Panc1 (cell line): ENCODE measurements at regions not wholly inside any gene's neighbourhood (a gene's known extent, or its start where the extent isn't known, plus 50 kb on each side); places are given as distances from the start of the nearest gene placed in this dataset.

Experiments used
- ATAC-seq: fragments of 200-7000 bp; cut with Tn5 transposase; 2 replicates; pipeline ENCODE4 v1.9.1; 2020; ENCODE audit warnings: mild to moderate bottlenecking, moderate library complexity
- BruUV-seq: library from RNA; stranded (reverse); fragments of 400-500 nt; replicated peaks from 2 replicates; lab custom pipeline; 2021; lab: Mats Ljungman, UMichigan
- CTCF ChIA-PET: fragments of 300-600 bp; sonication (Branson Sonifier 250); formaldehyde crosslinking; loops from one replicate; lab custom pipeline; 2022; ENCODE audit warnings: antibody characterized with exemption; lab: Charles Lee
- POLR2A ChIA-PET: fragments of 300-600 bp; sonication (Branson Sonifier 250); formaldehyde crosslinking; loops from one replicate; lab custom pipeline; 2022; ENCODE audit warnings: antibody characterized with exemption; lab: Charles Lee
- DNase-seq: peaks from one replicate; pipeline ENCODE4 v3.0.0-alpha.2; 2010; ENCODE audit warnings: low read depth, low spot score
- H3K27ac ChIP-seq: 2 replicates; pipeline ENCODE4 v1.5.1; 2011; ENCODE audit warnings: mild to moderate bottlenecking, low read length, inconsistent platforms
- H3K27me3 ChIP-seq: fragments of 200-500 bp; sonication (Bioruptor generic); 2 replicates; pipeline ENCODE4 v1.6.0; 2014; ENCODE audit warnings: low read length, inconsistent platforms; ENCODE audit not compliant: control insufficient read depth, insufficient read depth
- H3K36me3 ChIP-seq: fragments of 200-500 bp; sonication (Bioruptor generic); 2 replicates; pipeline ENCODE4 v1.5.1; 2014; ENCODE audit warnings: inconsistent platforms, mild to moderate bottlenecking, low read length, moderate library complexity; ENCODE audit not compliant: control insufficient read depth, insufficient read depth
- H3K4me1 ChIP-seq: 2 replicates; pipeline ENCODE4 v1.5.1; 2011; ENCODE audit warnings: inconsistent platforms, mild to moderate bottlenecking, low read length, moderate library complexity; ENCODE audit not compliant: control insufficient read depth, insufficient read depth
- H3K4me3 ChIP-seq, 2 experiments: 2 replicates each; pipeline ENCODE4 v1.5.1; 2011 to 2012; ENCODE audit warnings: low read depth in 2 of 2, low read length in 2 of 2, mild to moderate bottlenecking in 2 of 2, inconsistent platforms in 1 of 2, moderate library complexity in 1 of 2
- H3K9me3 ChIP-seq: fragments of 200-500 bp; sonication (Bioruptor generic); 2 replicates; pipeline ENCODE4 v1.5.1; 2014; ENCODE audit warnings: low read depth, mild to moderate bottlenecking, inconsistent platforms, low read length, moderate library complexity; ENCODE audit not compliant: control insufficient read depth, insufficient read depth
- POLR2AphosphoS5 ChIP-seq: IDR thresholded peaks from 2 replicates; pipeline ENCODE4 v1.6.1; 2012; ENCODE audit warnings: mild to moderate bottlenecking, low read depth, low read length, moderate library complexity
- REST ChIP-seq, 2 experiments: IDR thresholded peaks; 2 replicates each; pipeline ENCODE4 v1.6.1; 2011 to 2012; ENCODE audit warnings: low read depth in 2 of 2, control low read depth in 1 of 2, low read length in 1 of 2, mild to moderate bottlenecking in 1 of 2, moderate library complexity in 1 of 2; ENCODE audit not compliant: insufficient read depth in 1 of 2
- SIN3A ChIP-seq: IDR thresholded peaks from 2 replicates; pipeline ENCODE4 v1.6.1; 2012; ENCODE audit warnings: low read depth, mild to moderate bottlenecking, low read length, moderate library complexity, borderline replicate concordance; ENCODE audit not compliant: insufficient read depth
- TCF7L2 ChIP-seq: IDR thresholded peaks from 2 replicates; pipeline ENCODE4 v1.6.1; 2011; ENCODE audit warnings: mild to moderate bottlenecking, low read depth, low read length, inconsistent platforms
- in situ Hi-C: cut with HindIII; loops from 2 replicates; pipeline ENCODE4 v1.10.0; 2016; ENCODE audit warnings: low sequenced_read_pairs, low pct_unique_long_range_greater_than_20kb
- intact Hi-C: fragments of 100-400 bp; cut with micrococcal nuclease; formaldehyde crosslinking; loops from one replicate; pipeline ENCODE4 v1.10.0; 2022; ENCODE audit not compliant: unreplicated experiment
- TF ChIP-seq, protein P1 (sequence below): fragments of 450-650 bp; IDR thresholded peaks from 2 replicates; pipeline ENCODE4 v1.5.1; 2017; ENCODE audit warnings: mild to moderate bottlenecking

- intact Hi-C loops (no loop called here), in situ Hi-C loops (no loop called here)
- Histone ChIP-seq H3K4me3 (peak overlapping the region in 1 of 2 experiments; percentile 32; a peak in 2 of 4 replicates), H3K27me3 (no peaks in the 10 kb centered on the region), H3K27ac (peak overlapping the region; percentile 86), H3K4me1 (no peaks in the 10 kb centered on the region; the same call in 1 of the 2 replicates), H3K36me3 (no peaks in the 10 kb centered on the region), H3K9me3 (no peaks in the 10 kb centered on the region)
- CTCF ChIA-PET = no interaction called here
- BruUV-seq = no TSS peak
- TF ChIP-seq SIN3A = no peak
- TF ChIP-seq TCF7L2 = no peak
- POLR2A ChIA-PET = interaction anchor here (0.6 kb wide), 2 partner anchors 11 to 43 kb away, joined by 3 to 4 read pairs; no protein-coding TSS in a partner anchor
- no peak for DNase-seq
- ATAC-seq = peak; percentile 83
Observed at GRCh38 chr7:19377611-19378344, 232.6 kb upstream of the FERD3L start.

- Histone ChIP-seq H3K4me3 (no peak overlapping the region), H3K36me3 (no peaks in the 10 kb centered on the region), H3K9me3 (no peaks in the 10 kb centered on the region), H3K27me3 (no peaks in the 10 kb centered on the region), H3K27ac (peak overlapping the region; percentile 30; the same call in 1 of the 2 replicates), H3K4me1 (no peaks in the 10 kb centered on the region; the same call in 1 of the 2 replicates)
- BruUV-seq = no TSS peak
- in situ Hi-C loops (no loop called here), intact Hi-C loops (no loop called here)
- ATAC-seq (no peak), DNase-seq (no peak)
- TF ChIP-seq SIN3A (no peak), TCF7L2 (no peak), POLR2AphosphoS5 (no peak), REST (IDR thresholded peaks at IDR 0.05; ENCODE audit: insufficient read depth in 1 of 2, low read depth in 2 of 2, low read length in 1 of 2) (no peak)
- TF ChIP-seq, protein P1, sequence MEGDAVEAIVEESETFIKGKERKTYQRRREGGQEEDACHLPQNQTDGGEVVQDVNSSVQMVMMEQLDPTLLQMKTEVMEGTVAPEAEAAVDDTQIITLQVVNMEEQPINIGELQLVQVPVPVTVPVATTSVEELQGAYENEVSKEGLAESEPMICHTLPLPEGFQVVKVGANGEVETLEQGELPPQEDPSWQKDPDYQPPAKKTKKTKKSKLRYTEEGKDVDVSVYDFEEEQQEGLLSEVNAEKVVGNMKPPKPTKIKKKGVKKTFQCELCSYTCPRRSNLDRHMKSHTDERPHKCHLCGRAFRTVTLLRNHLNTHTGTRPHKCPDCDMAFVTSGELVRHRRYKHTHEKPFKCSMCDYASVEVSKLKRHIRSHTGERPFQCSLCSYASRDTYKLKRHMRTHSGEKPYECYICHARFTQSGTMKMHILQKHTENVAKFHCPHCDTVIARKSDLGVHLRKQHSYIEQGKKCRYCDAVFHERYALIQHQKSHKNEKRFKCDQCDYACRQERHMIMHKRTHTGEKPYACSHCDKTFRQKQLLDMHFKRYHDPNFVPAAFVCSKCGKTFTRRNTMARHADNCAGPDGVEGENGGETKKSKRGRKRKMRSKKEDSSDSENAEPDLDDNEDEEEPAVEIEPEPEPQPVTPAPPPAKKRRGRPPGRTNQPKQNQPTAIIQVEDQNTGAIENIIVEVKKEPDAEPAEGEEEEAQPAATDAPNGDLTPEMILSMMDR = no peak
- ChIA-PET CTCF (no interaction called here), POLR2A (no interaction called here)
Observed at GRCh38 chr7:19376538-19376937, 231.3 kb upstream of the FERD3L start.

- TF ChIP-seq SIN3A = no peak
- no peak for TF ChIP-seq REST (IDR thresholded peaks at IDR 0.05; ENCODE audit: insufficient read depth in 1 of 2, low read depth in 2 of 2, low read length in 1 of 2)
- TF ChIP-seq, protein P1 = no peak
- no peak for TF ChIP-seq POLR2AphosphoS5
- no peak for TF ChIP-seq TCF7L2
- intact Hi-C loops (no loop called here), in situ Hi-C loops (no loop called here)
- ATAC-seq (no peak), DNase-seq (no peak)
- no TSS peak for BruUV-seq
- no peaks in the 10 kb centered on the region; the same call in 1 of the 2 replicates for H3K4me1 ChIP-seq
- no peaks in the 10 kb centered on the region for H3K36me3 ChIP-seq
- POLR2A ChIA-PET = no interaction called here
- CTCF ChIA-PET = no interaction called here
- H3K27me3 ChIP-seq = no peaks in the 10 kb centered on the region
- H3K27ac ChIP-seq = no peak overlapping the region
- no peak overlapping the region for H3K4me3 ChIP-seq
- no peaks in the 10 kb centered on the region for H3K9me3 ChIP-seq
Observed at GRCh38 chr7:19375976-19376375, 230.8 kb upstream of the FERD3L start.
